ENCODE measurements at regions not wholly inside any gene's neighbourhood (a gene's known extent, or its start where the extent isn't known, plus 50 kb on each side); places are given as distances from the start of the nearest gene placed in this dataset.

DNA sequence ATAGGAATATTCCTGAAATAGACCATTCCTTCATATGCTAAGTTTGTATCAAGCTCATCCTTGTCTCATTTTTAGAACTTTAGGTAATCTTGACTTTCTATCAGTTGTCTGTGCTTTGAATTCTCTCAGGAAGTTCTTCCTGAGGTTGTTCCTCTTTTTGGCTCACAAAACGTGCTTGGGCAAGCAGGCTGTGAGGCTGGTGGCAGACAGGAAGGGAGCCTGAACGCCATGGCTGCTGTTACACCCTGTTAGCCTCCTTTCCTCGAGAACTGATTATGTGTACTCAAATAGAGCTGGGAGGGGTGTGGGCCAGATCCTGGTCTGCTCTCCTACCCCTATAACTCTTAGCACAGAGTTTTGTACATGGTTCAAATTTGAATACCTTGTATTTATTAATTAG lies 136.4 kb upstream of the CELF4 start:
- Histone ChIP-seq H3K27me3 (no peaks in the 10 kb centered on the region), H3K27ac (no peak overlapping the region), H3K4me1 (no peaks in the 10 kb centered on the region), H3K36me3 (no peaks in the 10 kb centered on the region), H3K4me3 (no peak overlapping the region), H3K9me3 (no peaks in the 10 kb centered on the region)
- intact Hi-C loops (cut with DNase I; ENCODE audit: low total_unique reads): no loop called here
- no peak for DNase-seq (ENCODE audit: low spot score in 2 of 2)
- no peak for TF ChIP-seq POLR2A (IDR thresholded peaks at IDR 0.05)

DNA sequence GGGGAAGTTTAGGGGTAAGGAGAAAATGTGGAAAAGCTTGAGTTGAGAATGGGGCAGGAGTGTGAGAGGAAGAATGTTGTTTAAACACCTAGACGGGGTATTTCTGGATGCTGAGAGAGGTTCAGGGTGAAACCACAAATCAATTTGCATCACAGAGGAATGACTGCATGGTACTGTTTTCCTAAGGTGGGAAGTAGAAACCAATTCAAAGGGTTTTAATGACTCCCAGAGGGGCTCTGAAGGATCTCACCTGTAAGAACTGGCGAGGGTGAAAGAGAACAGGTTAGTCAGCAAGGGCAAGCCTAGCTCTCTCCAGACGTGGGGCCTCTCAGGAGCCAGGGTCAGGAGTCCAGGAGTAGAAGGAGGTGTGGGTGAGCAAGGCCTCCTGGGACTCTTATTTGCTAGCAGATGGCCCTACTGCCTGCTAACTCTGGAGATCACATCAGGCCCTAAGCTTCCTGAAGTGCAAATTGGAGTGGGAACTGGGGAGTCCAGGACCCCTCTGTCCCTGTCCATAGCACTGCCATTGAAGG lies 133.0 kb upstream of the CELF4 start:
- Histone ChIP-seq H3K36me3 (no peaks in the 10 kb centered on the region), H3K9me3 (no peaks in the 10 kb centered on the region), H3K4me1 (no peaks in the 10 kb centered on the region), H3K4me3 (no peak overlapping the region), H3K27me3 (no peaks in the 10 kb centered on the region), H3K27ac (no peak overlapping the region)
- TF ChIP-seq, protein P1, sequence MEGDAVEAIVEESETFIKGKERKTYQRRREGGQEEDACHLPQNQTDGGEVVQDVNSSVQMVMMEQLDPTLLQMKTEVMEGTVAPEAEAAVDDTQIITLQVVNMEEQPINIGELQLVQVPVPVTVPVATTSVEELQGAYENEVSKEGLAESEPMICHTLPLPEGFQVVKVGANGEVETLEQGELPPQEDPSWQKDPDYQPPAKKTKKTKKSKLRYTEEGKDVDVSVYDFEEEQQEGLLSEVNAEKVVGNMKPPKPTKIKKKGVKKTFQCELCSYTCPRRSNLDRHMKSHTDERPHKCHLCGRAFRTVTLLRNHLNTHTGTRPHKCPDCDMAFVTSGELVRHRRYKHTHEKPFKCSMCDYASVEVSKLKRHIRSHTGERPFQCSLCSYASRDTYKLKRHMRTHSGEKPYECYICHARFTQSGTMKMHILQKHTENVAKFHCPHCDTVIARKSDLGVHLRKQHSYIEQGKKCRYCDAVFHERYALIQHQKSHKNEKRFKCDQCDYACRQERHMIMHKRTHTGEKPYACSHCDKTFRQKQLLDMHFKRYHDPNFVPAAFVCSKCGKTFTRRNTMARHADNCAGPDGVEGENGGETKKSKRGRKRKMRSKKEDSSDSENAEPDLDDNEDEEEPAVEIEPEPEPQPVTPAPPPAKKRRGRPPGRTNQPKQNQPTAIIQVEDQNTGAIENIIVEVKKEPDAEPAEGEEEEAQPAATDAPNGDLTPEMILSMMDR (IDR thresholded peaks at IDR 0.05): no peak
- TF ChIP-seq POLR2A (IDR thresholded peaks at IDR 0.05) (no peak), POLR2AphosphoS5 (IDR thresholded peaks at IDR 0.05) (no peak)
- intact Hi-C loops (cut with DNase I; ENCODE audit: low total_unique reads): no loop called here
- DNase-seq (ENCODE audit: low spot score in 2 of 2): no peak

DNA sequence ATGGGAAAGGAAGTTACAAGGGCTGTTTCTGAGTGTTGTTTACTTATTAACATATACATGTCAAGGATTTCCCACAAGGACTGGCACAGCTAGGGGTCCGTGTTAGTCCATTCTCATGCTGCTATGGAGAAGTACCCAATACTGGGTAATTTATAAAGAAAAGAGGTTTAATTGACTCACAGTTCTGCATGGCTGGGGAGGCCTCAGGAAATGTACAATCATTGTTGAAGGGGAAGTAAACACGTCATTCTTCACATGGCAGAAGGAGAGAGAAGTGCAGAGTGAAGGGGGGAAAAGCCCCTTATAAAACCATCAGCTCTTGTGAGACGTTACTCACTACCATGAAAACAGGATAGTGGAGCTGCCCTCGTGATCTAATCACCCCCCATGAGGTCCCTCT lies 128.9 kb upstream of the CELF4 start:
- intact Hi-C loops (cut with DNase I; ENCODE audit: low total_unique reads): no loop called here

DNA sequence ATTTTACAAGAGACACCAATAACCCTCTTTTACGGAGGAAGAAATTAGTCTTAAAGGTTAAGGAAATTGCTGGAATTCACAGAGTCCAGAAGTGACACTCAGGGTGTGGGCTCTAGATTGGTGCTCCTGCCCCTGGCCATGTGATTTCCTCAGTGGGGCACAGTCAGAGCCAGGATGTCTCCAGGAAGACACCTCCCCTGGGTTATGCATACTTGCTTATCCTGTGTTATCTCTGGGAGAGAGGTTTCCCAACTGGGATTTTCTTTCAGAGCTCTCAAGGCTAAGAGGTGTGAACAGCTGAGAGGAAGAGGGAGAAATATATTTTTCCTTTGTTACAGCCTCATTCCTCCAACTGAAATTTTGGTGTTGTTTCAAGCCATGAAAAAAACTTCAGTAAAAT lies 125.6 kb upstream of the CELF4 start:
- H3K36me3 ChIP-seq: no peaks in the 10 kb centered on the region
- H3K27me3 ChIP-seq: no peaks in the 10 kb centered on the region
- H3K4me1 ChIP-seq: no peaks in the 10 kb centered on the region
- no peak overlapping the region for H3K27ac ChIP-seq
- TF ChIP-seq POLR2A (IDR thresholded peaks at IDR 0.05): no peak
- intact Hi-C loops (cut with DNase I; ENCODE audit: low total_unique reads): no loop called here
- H3K4me3 ChIP-seq: no peak overlapping the region
- no peaks in the 10 kb centered on the region for H3K9me3 ChIP-seq
- DNase-seq (ENCODE audit: low spot score in 2 of 2): no peak

More for the DNA sequence above, 128.9 kb upstream of the CELF4 start:
- Histone ChIP-seq H3K9me3 (no peaks in the 10 kb centered on the region), H3K27ac (no peak overlapping the region), H3K4me3 (no peak overlapping the region), H3K4me1 (no peaks in the 10 kb centered on the region), H3K27me3 (no peaks in the 10 kb centered on the region), H3K36me3 (no peaks in the 10 kb centered on the region)
- DNase-seq (ENCODE audit: low spot score in 2 of 2): no peak
- TF ChIP-seq POLR2AphosphoS5 (IDR thresholded peaks at IDR 0.05) (no peak), POLR2A (IDR thresholded peaks at IDR 0.05) (no peak)
- TF ChIP-seq, protein P1 (IDR thresholded peaks at IDR 0.05): no peak

DNA sequence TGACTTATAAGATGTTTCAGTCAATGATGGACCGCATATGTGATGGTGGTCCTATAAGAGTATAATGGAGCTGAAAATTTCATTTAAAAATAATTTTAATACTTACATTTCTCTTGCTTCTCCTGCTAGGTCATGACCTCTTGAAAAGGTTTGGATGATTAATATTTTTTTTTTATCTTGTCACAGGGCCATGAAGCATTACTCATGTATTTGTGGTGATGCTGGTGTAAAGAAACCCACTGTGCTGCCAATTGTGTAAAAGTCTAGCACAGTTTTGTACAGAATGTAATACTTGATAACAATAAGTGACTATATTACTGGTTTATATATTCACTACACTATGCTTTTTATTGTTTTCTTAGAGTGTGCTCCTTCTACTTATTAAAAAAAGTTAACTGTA lies 124.2 kb upstream of the CELF4 start:
- TF ChIP-seq POLR2A (IDR thresholded peaks at IDR 0.05) (no peak), POLR2AphosphoS5 (IDR thresholded peaks at IDR 0.05) (no peak)
- TF ChIP-seq, protein P1 (IDR thresholded peaks at IDR 0.05): no peak
- no peak for DNase-seq (ENCODE audit: low spot score in 2 of 2)
- no peaks in the 10 kb centered on the region for H3K4me1 ChIP-seq
- H3K4me3 ChIP-seq: no peak overlapping the region
- no peaks in the 10 kb centered on the region for H3K27me3 ChIP-seq
- no peak overlapping the region for H3K27ac ChIP-seq
- no peaks in the 10 kb centered on the region for H3K36me3 ChIP-seq
- intact Hi-C loops (cut with DNase I; ENCODE audit: low total_unique reads): no loop called here
- H3K9me3 ChIP-seq: no peaks in the 10 kb centered on the region

DNA sequence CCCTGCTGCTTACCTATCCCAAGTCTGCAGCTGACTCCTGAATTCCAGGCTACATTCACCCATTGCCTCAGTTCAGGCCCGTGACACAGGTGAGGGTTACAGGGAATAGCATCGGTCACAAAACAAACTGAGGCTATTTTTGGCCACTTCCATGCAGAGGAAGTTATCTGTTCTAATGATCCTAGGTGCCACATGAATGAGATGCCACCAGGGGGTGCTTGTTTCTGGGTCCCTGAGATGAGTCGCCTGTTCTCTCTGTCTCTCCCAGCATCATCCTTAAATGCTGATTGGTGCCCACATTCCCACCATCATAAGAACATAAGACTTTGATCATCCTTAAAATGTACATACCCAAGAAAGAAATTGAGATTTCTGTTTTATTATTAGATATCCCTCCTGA lies 119.0 kb upstream of the CELF4 start:
- Histone ChIP-seq H3K27ac (no peak overlapping the region), H3K4me1 (no peaks in the 10 kb centered on the region), H3K36me3 (no peaks in the 10 kb centered on the region), H3K27me3 (no peaks in the 10 kb centered on the region), H3K9me3 (no peaks in the 10 kb centered on the region), H3K4me3 (no peak overlapping the region)
- intact Hi-C loops (cut with DNase I; ENCODE audit: low total_unique reads): no loop called here
- DNase-seq (ENCODE audit: low spot score in 2 of 2): no peak
- TF ChIP-seq POLR2AphosphoS5 (IDR thresholded peaks at IDR 0.05) (no peak), POLR2A (IDR thresholded peaks at IDR 0.05) (no peak)
- TF ChIP-seq, protein P1 (IDR thresholded peaks at IDR 0.05): no peak
